ENCODE measurements at regions not wholly inside any gene's neighbourhood (a gene's known extent, or its start where the extent isn't known, plus 50 kb on each side); places are given as distances from the start of the nearest gene placed in this dataset.

DNA sequence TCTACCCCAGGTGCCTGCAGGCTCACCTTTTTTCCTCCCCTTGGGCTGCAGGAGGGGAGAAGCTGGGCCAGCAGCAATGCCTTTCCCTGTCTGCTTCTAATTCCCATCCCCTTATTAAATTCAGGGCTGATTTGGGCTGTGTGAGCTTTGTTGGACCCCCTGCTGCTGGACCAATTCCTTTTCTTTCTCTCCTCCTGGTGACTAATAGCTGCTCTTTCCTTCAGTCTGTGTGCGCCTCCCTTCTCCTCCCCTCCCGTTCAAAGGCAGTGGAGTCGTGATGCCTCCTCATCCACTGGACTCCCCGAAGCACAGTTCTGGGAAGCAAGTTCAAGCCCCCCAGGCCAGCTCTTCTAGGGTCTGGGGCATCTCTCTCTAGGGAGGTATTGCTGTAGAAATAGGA lies 567.9 kb upstream of the CADM1 start:
- Histone ChIP-seq H3K9ac (ENCODE audit: low read depth in 1 of 2, low read length in 2 of 2) (no peak overlapping the region), H3K36me3 (ENCODE audit: control insufficient read depth in 4 of 4, insufficient read depth in 3 of 4, low read depth in 1 of 4, low read length in 3 of 4) (no peaks in the 10 kb centered on the region), H3K4me3 (ENCODE audit: low read depth in 1 of 3, low read length in 3 of 3) (no peak overlapping the region), H3K9me3 (ENCODE audit: control insufficient read depth in 4 of 4, low read length in 3 of 4) (no peaks in the 10 kb centered on the region), H3K27ac (ENCODE audit: low read depth in 1 of 2, low read length in 2 of 2) (no peak overlapping the region), H3K27me3 (ENCODE audit: control insufficient read depth in 4 of 4, insufficient read depth in 4 of 4, low read length in 3 of 4) (peaks cover 0 to 6% (median under 1%) of the 10 kb centered on the region in 4 donors), H3K4me1 (ENCODE audit: control insufficient read depth in 4 of 4, insufficient read depth in 4 of 4, low read length in 3 of 4) (no peaks in the 10 kb centered on the region)
- DNase-seq (ENCODE audit: low spot score), result no peak
- no peak for TF ChIP-seq RAD21 (IDR thresholded peaks at IDR 0.05)
- no peak for TF ChIP-seq FOXA1 (IDR thresholded peaks at IDR 0.05)
- no peak for TF ChIP-seq YY1 (IDR thresholded peaks at IDR 0.05)
- no peak for TF ChIP-seq JUND (IDR thresholded peaks at IDR 0.05)
- no peak for TF ChIP-seq SP1 (IDR thresholded peaks at IDR 0.05)
- TF ChIP-seq, protein P1, sequence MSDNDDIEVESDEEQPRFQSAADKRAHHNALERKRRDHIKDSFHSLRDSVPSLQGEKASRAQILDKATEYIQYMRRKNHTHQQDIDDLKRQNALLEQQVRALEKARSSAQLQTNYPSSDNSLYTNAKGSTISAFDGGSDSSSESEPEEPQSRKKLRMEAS (IDR thresholded peaks at IDR 0.05), result no peak
- no peak for TF ChIP-seq EGR1 (IDR thresholded peaks at IDR 0.05; ENCODE audit: low read depth in 2 of 2)
- TF ChIP-seq, protein P2, sequence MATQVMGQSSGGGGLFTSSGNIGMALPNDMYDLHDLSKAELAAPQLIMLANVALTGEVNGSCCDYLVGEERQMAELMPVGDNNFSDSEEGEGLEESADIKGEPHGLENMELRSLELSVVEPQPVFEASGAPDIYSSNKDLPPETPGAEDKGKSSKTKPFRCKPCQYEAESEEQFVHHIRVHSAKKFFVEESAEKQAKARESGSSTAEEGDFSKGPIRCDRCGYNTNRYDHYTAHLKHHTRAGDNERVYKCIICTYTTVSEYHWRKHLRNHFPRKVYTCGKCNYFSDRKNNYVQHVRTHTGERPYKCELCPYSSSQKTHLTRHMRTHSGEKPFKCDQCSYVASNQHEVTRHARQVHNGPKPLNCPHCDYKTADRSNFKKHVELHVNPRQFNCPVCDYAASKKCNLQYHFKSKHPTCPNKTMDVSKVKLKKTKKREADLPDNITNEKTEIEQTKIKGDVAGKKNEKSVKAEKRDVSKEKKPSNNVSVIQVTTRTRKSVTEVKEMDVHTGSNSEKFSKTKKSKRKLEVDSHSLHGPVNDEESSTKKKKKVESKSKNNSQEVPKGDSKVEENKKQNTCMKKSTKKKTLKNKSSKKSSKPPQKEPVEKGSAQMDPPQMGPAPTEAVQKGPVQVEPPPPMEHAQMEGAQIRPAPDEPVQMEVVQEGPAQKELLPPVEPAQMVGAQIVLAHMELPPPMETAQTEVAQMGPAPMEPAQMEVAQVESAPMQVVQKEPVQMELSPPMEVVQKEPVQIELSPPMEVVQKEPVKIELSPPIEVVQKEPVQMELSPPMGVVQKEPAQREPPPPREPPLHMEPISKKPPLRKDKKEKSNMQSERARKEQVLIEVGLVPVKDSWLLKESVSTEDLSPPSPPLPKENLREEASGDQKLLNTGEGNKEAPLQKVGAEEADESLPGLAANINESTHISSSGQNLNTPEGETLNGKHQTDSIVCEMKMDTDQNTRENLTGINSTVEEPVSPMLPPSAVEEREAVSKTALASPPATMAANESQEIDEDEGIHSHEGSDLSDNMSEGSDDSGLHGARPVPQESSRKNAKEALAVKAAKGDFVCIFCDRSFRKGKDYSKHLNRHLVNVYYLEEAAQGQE (IDR thresholded peaks at IDR 0.05), result no peak
- no peak for TF ChIP-seq RXRA (IDR thresholded peaks at IDR 0.05)
- TF ChIP-seq FOXA2 (IDR thresholded peaks at IDR 0.05), result no peak
- TF ChIP-seq HNF4G (IDR thresholded peaks at IDR 0.05), result no peak
- TF ChIP-seq, protein P3, sequence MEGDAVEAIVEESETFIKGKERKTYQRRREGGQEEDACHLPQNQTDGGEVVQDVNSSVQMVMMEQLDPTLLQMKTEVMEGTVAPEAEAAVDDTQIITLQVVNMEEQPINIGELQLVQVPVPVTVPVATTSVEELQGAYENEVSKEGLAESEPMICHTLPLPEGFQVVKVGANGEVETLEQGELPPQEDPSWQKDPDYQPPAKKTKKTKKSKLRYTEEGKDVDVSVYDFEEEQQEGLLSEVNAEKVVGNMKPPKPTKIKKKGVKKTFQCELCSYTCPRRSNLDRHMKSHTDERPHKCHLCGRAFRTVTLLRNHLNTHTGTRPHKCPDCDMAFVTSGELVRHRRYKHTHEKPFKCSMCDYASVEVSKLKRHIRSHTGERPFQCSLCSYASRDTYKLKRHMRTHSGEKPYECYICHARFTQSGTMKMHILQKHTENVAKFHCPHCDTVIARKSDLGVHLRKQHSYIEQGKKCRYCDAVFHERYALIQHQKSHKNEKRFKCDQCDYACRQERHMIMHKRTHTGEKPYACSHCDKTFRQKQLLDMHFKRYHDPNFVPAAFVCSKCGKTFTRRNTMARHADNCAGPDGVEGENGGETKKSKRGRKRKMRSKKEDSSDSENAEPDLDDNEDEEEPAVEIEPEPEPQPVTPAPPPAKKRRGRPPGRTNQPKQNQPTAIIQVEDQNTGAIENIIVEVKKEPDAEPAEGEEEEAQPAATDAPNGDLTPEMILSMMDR (IDR thresholded peaks at IDR 0.05; ENCODE audit: low read depth, low read length, missing input control), result no peak
- TF ChIP-seq, protein P4, sequence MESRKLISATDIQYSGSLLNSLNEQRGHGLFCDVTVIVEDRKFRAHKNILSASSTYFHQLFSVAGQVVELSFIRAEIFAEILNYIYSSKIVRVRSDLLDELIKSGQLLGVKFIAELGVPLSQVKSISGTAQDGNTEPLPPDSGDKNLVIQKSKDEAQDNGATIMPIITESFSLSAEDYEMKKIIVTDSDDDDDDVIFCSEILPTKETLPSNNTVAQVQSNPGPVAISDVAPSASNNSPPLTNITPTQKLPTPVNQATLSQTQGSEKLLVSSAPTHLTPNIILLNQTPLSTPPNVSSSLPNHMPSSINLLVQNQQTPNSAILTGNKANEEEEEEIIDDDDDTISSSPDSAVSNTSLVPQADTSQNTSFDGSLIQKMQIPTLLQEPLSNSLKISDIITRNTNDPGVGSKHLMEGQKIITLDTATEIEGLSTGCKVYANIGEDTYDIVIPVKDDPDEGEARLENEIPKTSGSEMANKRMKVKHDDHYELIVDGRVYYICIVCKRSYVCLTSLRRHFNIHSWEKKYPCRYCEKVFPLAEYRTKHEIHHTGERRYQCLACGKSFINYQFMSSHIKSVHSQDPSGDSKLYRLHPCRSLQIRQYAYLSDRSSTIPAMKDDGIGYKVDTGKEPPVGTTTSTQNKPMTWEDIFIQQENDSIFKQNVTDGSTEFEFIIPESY (IDR thresholded peaks at IDR 0.05), result no peak
- TF ChIP-seq, protein P5, sequence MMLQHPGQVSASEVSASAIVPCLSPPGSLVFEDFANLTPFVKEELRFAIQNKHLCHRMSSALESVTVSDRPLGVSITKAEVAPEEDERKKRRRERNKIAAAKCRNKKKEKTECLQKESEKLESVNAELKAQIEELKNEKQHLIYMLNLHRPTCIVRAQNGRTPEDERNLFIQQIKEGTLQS (IDR thresholded peaks at IDR 0.05), result no peak
- no peak for TF ChIP-seq HNF4A (conservative IDR thresholded peaks at IDR 0.05)
- no peak for TF ChIP-seq TAF1 (conservative IDR thresholded peaks at IDR 0.05)
- TF ChIP-seq NR2F2 (IDR thresholded peaks at IDR 0.05), result no peak
- TF ChIP-seq GABPA (IDR thresholded peaks at IDR 0.05 in 1 of 2, conservative IDR thresholded peaks at IDR 0.05 in 1 of 2), result no peak
- WGBS, result 70% methylated on average over 4 of the region's 4 CpGs
